GM10266 (cell line): ENCODE measurements at regions not wholly inside any gene's neighbourhood (a gene's known extent, or its start where the extent isn't known, plus 50 kb on each side); places are given as distances from the start of the nearest gene placed in this dataset.

ENCODE experiments used
- DNase-seq: peaks from one replicate; pipeline ENCODE4 v3.0.0; 2012; ENCODE audit errors: extremely low spot score
- CTCF ChIP-seq: IDR thresholded peaks from 2 replicates; pipeline ENCODE4 v1.5.1; 2012; ENCODE audit warnings: mild to moderate bottlenecking, low read depth; ENCODE audit not compliant: control insufficient read depth, insufficient read depth; ENCODE audit errors: missing control alignments

DNA sequence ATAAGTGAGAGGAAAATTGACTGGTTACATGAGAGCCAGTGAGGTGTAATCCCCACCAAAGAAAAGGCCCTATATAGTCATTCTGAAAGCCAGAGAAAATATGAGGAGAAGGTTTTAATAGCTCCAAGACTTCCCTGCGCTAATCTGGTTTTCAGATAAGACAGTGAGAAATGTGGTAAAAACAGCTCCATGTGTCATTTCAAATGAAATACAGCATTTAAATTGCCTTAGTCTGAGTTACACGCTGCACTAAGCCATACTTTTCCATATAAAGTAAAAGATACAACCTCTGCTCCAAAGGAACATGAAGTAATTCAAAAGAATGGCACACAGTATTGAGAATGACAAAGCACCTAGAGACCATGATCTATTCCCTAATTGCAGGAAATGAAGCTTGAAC is 378.0 kb upstream of the PDE4D start:
- DNase-seq: no peak
- no peak for TF ChIP-seq CTCF

GRCh38 chr5:60267907-60268306 is 374.4 kb upstream of the PDE4D start:
- no peak for TF ChIP-seq CTCF
- DNase-seq: no peak

GRCh38 chr5:60263346-60263745 is 369.8 kb upstream of the PDE4D start:
- no peak for DNase-seq
- no peak for TF ChIP-seq CTCF

GRCh38 chr5:60262576-60263295 is 369.2 kb upstream of the PDE4D start:
- no peak for TF ChIP-seq CTCF
- no peak for DNase-seq

- no peak for DNase-seq
These were observed 368.2 kb upstream of the PDE4D start for GRCh38 chr5:60261732-60262131.

DNA sequence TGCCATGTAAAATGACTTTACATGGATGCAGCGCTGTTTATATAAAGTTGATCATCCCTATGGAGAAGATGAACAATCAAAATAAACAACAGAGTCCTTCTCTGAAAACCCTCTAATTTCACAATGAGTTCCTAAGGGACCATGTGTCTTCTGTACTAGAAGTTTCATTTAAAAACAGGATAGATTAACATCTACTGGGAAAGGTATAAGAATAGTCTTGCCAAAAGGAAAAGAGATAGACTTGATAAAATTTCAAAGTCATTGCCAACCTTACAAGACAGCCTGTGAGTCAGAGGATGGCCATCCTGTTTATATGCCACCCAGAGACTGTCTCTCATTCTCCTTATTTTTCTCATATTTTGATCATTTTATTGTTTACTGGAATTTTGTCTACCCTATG is 367.1 kb upstream of the PDE4D start:
- no peak for TF ChIP-seq CTCF
- DNase-seq: no peak

More at GRCh38 chr5:60261732-60262131, 368.2 kb upstream of the PDE4D start:
- TF ChIP-seq CTCF: no peak

DNA sequence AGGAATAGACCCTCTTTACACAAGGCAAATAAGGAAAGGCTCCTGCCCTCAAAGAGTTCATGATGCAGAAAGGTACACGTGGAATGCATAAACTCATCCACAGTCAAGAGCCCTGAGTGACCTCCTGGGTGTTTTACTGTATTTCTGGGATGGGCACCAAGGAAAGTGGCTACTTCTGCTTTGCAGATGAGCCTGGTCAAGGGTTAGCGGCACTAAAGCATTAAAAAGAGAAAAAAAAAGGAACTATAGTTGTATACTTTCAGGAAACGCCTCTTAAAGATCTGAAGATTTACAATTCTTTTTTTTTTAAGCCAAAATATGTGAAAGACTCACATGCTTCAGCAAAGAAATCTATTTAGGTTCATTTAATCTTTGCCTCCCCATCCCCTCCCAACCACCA is 366.2 kb upstream of the PDE4D start:
- TF ChIP-seq CTCF: no peak
- no peak for DNase-seq
